A673 (cell line): ENCODE measurements at regions not wholly inside any gene's neighbourhood (a gene's known extent, or its start where the extent isn't known, plus 50 kb on each side); places are given as distances from the start of the nearest gene placed in this dataset.

Experiments used
- CTCF ChIP-seq: fragments of 300-800, 200-600 bp; sonication (generic); conservative IDR thresholded peaks from 2 replicates; pipeline ENCODE4 v1.5.1; 2017; ENCODE audit warnings: low read depth, mild to moderate bottlenecking, antibody characterized with exemption, low read length, moderate library complexity, mixed read lengths
- EZH2 ChIP-seq: fragments of 200-600 bp; sonication (generic); IDR thresholded peaks from 2 replicates; pipeline ENCODE4 v1.6.1; 2017; ENCODE audit warnings: borderline replicate concordance, low read depth, mild to moderate bottlenecking, mixed read lengths, antibody characterized with exemption, low read length; ENCODE audit not compliant: poor library complexity, severe bottlenecking

- no peak for TF ChIP-seq EZH2
- TF ChIP-seq CTCF: no peak
These were observed 70.8 kb upstream of the TMPRSS2 start for GRCh38 chr21:41578716-41579115.
